Pancreas (tissue), 10 donors: ENCODE measurements at regions not wholly inside any gene's neighbourhood (a gene's known extent, or its start where the extent isn't known, plus 50 kb on each side); places are given as distances from the start of the nearest gene placed in this dataset.
A peak's percentile ranks its signal among the peaks of the same experiment; 100 is the strongest.

Experiments used
- ATAC-seq, 4 donors: fragments of 200-7000 bp; cut with Tn5 transposase; one replicate each; pipeline versions ENCODE4 v1.8.0 to v1.9.1; 2020; ENCODE audit warnings: mild to moderate bottlenecking in 4 of 4, moderate library complexity in 4 of 4
- DNase-seq, 6 donors: peaks; one replicate each; pipeline ENCODE4 v3.0.0-alpha.2; 2020
- FAIRE-seq: peaks from 2 replicates; lab custom pipeline; 2012; peaks lifted over from hg19 to GRCh38; lab: Jason Lieb, UNC
- H3K27ac ChIP-seq, 4 donors: fragments of 200-600 bp; sonication (generic); 1 replicate in 3 of 4; 2 replicates in 1 of 4; pipeline versions ENCODE4 v1.5.0 to v1.8.0; 2020
- H3K27me3 ChIP-seq, 4 donors: fragments of 200-600 bp; one replicate each; pipeline ENCODE4 v1.8.0; 2021
- H3K36me3 ChIP-seq, 3 donors: fragments of 200-600 bp; sonication (generic) in 1 of 3; one replicate each; pipeline versions ENCODE4 v1.5.0 to v1.8.0; 2020 to 2021
- H3K4me1 ChIP-seq, 3 donors: fragments of 200-600 bp; one replicate each; pipeline ENCODE4 v1.8.0; 2021
- H3K4me3 ChIP-seq, 4 donors: fragments of 200-600 bp; sonication (generic) in 2 of 4; one replicate each; pipeline versions ENCODE4 v1.5.0 to v1.8.0; 2020 to 2021
- H3K9me3 ChIP-seq, 4 donors: fragments of 200-600 bp; one replicate each; pipeline ENCODE4 v1.8.0; 2021
- CTCF ChIP-seq, 4 donors: fragments of 200-600 bp; sonication (generic) in 3 of 4; IDR thresholded peaks; one replicate each; pipeline versions ENCODE4 v1.5.0 to v1.8.0; 2021; ENCODE audit warnings: antibody characterized with exemption in 4 of 4
- WGBS, 2 donors: extraction: QIAGEN DNeasy Blood & Tissue Kit; methylation state at CpG; one replicate each; pipeline ENCODE4 v1.1.7; 2013; 5-methylcytosine and 5-hydroxymethylcytosine counted together
- intact Hi-C, 3 donors: fragments of 100-400 bp; cut with DNase I; formaldehyde crosslinking; loops; one replicate each; pipeline versions ENCODE4 v1.11.1 to v1.14.2; 2022
- donor health status: healthy with polysubstance abuse.
- donor health status: DM: no; HTN: no; CAD: no; lungs with moderate emphysema.
- donor health status: DM: no; HTN: no; CAD: no.
- donor health status: control.
- donor health status: control.
- donor health status: Bipolar disorder and iron deficiency.
- donor health status: DM: yes; HTN: yes; CAD: no.
- donor health status: DM: no; HTN: no; CAD: no.
- donor health status: DM: no; HTN: no; CAD: no.
- donor health status: DM: yes; HTN: yes; CAD: no.

DNA sequence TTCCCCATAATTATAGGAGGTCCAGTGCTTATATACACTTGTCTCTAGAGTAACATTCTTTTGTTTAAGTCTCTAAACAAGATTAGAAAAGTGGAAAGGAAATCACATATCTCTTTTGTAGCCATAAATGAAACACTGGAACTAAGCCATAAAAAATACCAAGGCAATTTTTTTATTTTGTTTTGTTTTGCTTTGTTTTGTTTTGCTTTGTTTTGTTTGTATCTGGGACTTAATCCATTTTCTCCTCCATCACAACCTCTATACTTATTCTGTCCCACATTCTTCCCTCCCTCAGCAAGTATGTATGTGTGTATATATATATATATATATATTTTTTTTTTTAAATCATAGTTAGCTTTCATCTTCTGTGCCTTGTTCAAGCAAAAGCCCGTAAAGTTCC is 436.6 kb upstream of the MPDZ start:
- FAIRE-seq: no peak

GRCh38 chr9:13715430-13715829 is 435.9 kb upstream of the MPDZ start:
- intact Hi-C loops: no loop called here
- DNase-seq: no peak
- no peaks in the 10 kb centered on the region for H3K36me3 ChIP-seq
- no peaks in the 10 kb centered on the region for H3K9me3 ChIP-seq
- H3K4me1 ChIP-seq: no peaks in the 10 kb centered on the region
- no peaks in the 10 kb centered on the region for H3K27me3 ChIP-seq
- no peak for FAIRE-seq
- WGBS, 2 donors: 39 to 49% methylated on average over 1 of the region's 1 CpG
- H3K4me3 ChIP-seq: no peak overlapping the region
- no peak for TF ChIP-seq CTCF (IDR thresholded peaks at IDR 0.05)
- H3K27ac ChIP-seq: no peak overlapping the region
- no peak for ATAC-seq

More for the DNA sequence above, 436.6 kb upstream of the MPDZ start:
- WGBS, 2 donors: 70 to 82% methylated on average over 1 of the region's 1 CpG
- intact Hi-C loops: no loop called here
- Histone ChIP-seq H3K36me3 (no peaks in the 10 kb centered on the region), H3K4me3 (no peak overlapping the region), H3K9me3 (no peaks in the 10 kb centered on the region), H3K27me3 (no peaks in the 10 kb centered on the region), H3K4me1 (no peaks in the 10 kb centered on the region), H3K27ac (no peak overlapping the region)
- DNase-seq (no peak), ATAC-seq (no peak)
- no peak for TF ChIP-seq CTCF (IDR thresholded peaks at IDR 0.05)

DNA sequence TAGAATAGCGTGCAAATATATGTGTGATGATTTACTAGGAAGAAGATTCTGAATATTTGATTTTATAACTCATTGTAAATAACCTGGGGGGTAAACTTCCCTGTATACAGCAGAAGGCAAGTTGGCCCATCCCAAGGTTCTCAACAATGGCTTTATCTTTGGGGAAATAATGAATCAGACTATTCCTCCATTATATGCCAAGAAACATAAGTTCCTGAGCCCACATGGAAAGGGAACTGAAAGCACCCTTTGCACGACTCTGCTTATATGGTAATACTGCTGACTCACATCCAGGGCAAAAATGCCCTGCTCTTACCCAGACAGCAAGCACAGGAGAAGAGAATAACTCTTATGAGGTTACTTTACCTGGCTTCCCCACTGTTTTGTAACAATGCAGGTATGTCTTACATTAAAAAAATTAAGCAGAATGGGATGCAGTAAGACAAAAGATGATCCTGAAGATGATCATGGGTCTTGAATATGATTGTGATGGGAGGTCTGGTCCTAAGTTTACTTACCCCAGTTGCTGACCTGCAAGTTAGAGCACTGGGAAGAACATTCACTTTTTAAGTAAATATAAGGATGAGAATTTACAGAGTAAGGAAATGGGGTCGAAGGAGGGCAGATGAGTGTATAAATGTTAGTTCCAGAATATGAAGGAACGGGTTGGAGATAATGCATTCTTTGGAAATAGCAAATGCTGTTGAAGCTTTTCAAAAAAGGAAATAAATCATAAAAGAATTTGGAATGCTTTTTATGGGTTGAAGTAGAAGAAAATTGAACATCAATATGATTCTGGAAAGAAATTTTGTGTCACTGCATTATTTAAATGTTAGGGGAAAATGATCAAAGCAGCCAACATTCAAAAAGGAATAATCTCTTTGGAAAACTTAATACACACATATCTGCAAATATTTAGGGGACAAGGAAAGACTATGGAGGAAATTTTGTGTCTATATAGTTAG is 428.4 kb upstream of the MPDZ start:
- TF ChIP-seq CTCF (IDR thresholded peaks at IDR 0.05): no peak
- 67 to 79% methylated on average over 4 of the region's 4 CpGs for WGBS, 2 donors
- Histone ChIP-seq H3K27ac (no peak overlapping the region), H3K36me3 (no peaks in the 10 kb centered on the region), H3K9me3 (no peaks in the 10 kb centered on the region), H3K4me3 (no peak overlapping the region), H3K4me1 (no peaks in the 10 kb centered on the region), H3K27me3 (no peaks in the 10 kb centered on the region)
- DNase-seq (no peak), ATAC-seq (no peak), FAIRE-seq (no peak)
- intact Hi-C loops: no loop called here

- intact Hi-C loops: no loop called here
- 49 to 51% methylated on average over 6 of the region's 6 CpGs for WGBS, 2 donors
- Histone ChIP-seq H3K27me3 (no peaks in the 10 kb centered on the region), H3K4me3 (no peak overlapping the region), H3K27ac (no peak overlapping the region), H3K9me3 (no peaks in the 10 kb centered on the region), H3K4me1 (no peaks in the 10 kb centered on the region), H3K36me3 (no peaks in the 10 kb centered on the region)
- TF ChIP-seq CTCF (IDR thresholded peaks at IDR 0.05): no peak
- FAIRE-seq (no peak), DNase-seq (no peak), ATAC-seq (peak in 3 of 4 donors; percentile 35 to 65 (median 54))
Measured at GRCh38 chr9:13705918-13706317, 426.4 kb upstream of the MPDZ start.

DNA sequence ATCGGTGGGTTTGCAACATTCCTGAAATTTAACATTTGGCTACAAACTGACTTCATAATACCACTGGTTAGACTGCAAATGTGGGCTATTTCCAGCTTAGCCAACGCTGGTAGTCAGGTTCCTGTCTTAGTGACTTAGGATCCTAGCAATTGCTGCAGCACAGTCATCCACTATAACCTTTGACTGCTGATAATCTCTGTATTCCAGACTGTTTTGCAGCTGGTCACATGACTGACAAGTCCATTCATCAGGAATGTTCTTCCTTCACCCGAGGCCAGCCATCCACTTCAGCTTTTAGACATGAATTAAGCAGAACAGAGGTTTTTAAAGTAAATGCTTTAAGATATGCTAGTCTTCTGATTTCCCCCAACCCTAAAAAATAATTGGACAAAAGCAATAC is 425.9 kb upstream of the MPDZ start:
- Histone ChIP-seq H3K9me3 (no peaks in the 10 kb centered on the region), H3K27me3 (no peaks in the 10 kb centered on the region), H3K27ac (no peak overlapping the region), H3K36me3 (no peaks in the 10 kb centered on the region), H3K4me3 (no peak overlapping the region), H3K4me1 (no peaks in the 10 kb centered on the region)
- DNase-seq: no peak
- no peak for FAIRE-seq
- TF ChIP-seq CTCF (IDR thresholded peaks at IDR 0.05): no peak
- ATAC-seq: no peak
- 52 to 63% methylated on average over 3 of the region's 3 CpGs for WGBS, 2 donors
- intact Hi-C loops: no loop called here
